IMR-90 (cell line): ENCODE measurements at regions not wholly inside any gene's neighbourhood (a gene's known extent, or its start where the extent isn't known, plus 50 kb on each side); places are given as distances from the start of the nearest gene placed in this dataset.

Experiments
- BHLHE40 ChIP-seq: fragments of 150-350 bp; IDR thresholded peaks from 2 replicates; pipeline ENCODE4 v1.6.1; 2016; ENCODE audit warnings: mild to moderate bottlenecking, low read depth, low read length
- CEBPB ChIP-seq: IDR thresholded peaks from 2 replicates; pipeline ENCODE4 v1.6.1; 2012; ENCODE audit warnings: low read depth, low read length, improper control_type of control experiment
- CTCF ChIP-seq: conservative IDR thresholded peaks from 2 replicates; pipeline ENCODE4 v1.5.1; 2012; ENCODE audit warnings: mild to moderate bottlenecking, low read depth, low read length, improper control_type of control experiment
- MAFK ChIP-seq: IDR thresholded peaks from 2 replicates; pipeline ENCODE4 v1.6.1; 2012; ENCODE audit warnings: low read depth, low read length, improper control_type of control experiment
- MXI1 ChIP-seq: IDR thresholded peaks from 2 replicates; pipeline ENCODE4 v1.6.1; 2012; ENCODE audit warnings: low read depth, mild to moderate bottlenecking, low read length, moderate library complexity, borderline replicate concordance
- NFE2L2 ChIP-seq: fragments of 150-350 bp; IDR thresholded peaks from 2 replicates; pipeline ENCODE4 v1.6.1; 2016; ENCODE audit warnings: low read depth, mild to moderate bottlenecking, low read length
- POLR2A ChIP-seq: IDR thresholded peaks from 2 replicates; pipeline ENCODE4 v1.6.1; 2012; ENCODE audit warnings: mild to moderate bottlenecking, low read depth, low read length
- USF2 ChIP-seq: fragments of 150-350 bp; IDR thresholded peaks from 2 replicates; pipeline ENCODE4 v1.6.1; 2017; ENCODE audit warnings: mild to moderate bottlenecking, antibody characterized with exemption, low read length, low read depth

DNA sequence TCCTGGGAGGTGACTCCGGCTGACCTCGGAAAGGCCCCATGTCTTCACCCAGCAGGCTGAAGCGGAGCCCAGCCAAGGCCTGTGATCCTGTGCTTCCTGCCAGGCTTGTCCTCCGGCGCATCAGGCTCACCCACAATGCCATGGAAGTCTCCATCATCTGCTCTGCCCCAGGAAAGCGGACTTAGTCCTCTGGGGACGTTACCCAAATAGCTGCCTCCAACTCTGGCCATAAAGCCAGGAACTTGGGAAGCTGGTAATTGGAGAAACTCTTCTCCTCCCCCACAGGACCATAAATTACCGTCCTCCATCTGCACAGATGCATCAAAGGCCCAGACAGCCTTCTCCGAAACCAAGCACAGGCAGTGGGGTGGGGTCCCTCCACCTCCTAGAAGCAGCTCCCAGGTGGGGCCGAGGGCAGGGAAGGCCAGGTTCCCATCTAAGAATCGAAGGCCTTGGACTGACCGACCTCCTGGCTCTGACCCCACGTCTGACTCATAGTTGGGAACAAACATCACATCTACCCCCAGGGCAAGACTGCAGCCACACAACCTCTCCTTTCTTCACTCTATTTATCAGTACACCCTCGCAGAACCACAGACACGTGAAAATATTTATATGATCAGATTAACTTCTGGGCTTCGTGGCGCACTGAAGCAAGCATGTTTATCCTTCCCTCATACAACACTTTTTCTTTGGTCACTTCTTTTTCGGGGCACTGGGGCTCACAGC is 56.4 kb downstream of the PITPNM2 start:
- TF ChIP-seq NFE2L2 = no peak
- no peak for TF ChIP-seq CTCF
- TF ChIP-seq POLR2A = no peak
- peak; percentile 98 for TF ChIP-seq BHLHE40
- TF ChIP-seq MAFK = no peak
- no peak for TF ChIP-seq USF2
- TF ChIP-seq CEBPB = no peak
- 0 out of 2 replicates have a peak, but pooled peaks have one; percentile 46 for TF ChIP-seq MXI1
